NB4 (cell line): ENCODE measurements at regions not wholly inside any gene's neighbourhood (a gene's known extent, or its start where the extent isn't known, plus 50 kb on each side); places are given as distances from the start of the nearest gene placed in this dataset.

Experiments
- TF ChIP-seq, protein P1 (sequence below): IDR thresholded peaks from one replicate; pipeline ENCODE4 v1.5.1; 2012; ENCODE audit warnings: low read depth, low read length
- TF ChIP-seq, protein P2 (sequence below): IDR thresholded peaks from 2 replicates; pipeline ENCODE4 v1.6.1; 2011; ENCODE audit warnings: low read depth, low read length

DNA sequence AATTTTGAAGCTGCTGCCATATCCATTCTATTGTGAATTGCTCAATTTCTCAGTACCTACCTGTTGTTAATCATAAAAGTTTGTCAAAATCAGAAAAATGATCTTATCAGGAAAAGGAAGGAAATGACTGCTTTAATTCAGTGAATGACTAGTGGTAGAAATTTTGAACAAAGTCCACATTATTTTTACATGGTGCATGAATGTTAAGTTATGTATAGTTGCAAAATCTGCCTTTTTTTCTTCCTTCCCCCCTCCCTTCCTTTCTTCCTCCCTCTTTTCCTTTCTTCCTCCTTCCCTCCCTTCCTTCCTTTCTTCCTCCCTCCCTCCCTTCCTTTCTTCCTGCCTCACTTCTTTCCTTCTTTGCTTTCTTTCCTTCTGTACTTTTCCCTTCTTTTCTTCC is 127.1 kb upstream of the TSHZ2 start:
- TF ChIP-seq, protein P1, sequence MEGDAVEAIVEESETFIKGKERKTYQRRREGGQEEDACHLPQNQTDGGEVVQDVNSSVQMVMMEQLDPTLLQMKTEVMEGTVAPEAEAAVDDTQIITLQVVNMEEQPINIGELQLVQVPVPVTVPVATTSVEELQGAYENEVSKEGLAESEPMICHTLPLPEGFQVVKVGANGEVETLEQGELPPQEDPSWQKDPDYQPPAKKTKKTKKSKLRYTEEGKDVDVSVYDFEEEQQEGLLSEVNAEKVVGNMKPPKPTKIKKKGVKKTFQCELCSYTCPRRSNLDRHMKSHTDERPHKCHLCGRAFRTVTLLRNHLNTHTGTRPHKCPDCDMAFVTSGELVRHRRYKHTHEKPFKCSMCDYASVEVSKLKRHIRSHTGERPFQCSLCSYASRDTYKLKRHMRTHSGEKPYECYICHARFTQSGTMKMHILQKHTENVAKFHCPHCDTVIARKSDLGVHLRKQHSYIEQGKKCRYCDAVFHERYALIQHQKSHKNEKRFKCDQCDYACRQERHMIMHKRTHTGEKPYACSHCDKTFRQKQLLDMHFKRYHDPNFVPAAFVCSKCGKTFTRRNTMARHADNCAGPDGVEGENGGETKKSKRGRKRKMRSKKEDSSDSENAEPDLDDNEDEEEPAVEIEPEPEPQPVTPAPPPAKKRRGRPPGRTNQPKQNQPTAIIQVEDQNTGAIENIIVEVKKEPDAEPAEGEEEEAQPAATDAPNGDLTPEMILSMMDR, result no peak
- TF ChIP-seq, protein P2, sequence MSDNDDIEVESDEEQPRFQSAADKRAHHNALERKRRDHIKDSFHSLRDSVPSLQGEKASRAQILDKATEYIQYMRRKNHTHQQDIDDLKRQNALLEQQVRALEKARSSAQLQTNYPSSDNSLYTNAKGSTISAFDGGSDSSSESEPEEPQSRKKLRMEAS, result no peak
